CD14-positive monocyte (primary cell): ENCODE measurements at regions not wholly inside any gene's neighbourhood (a gene's known extent, or its start where the extent isn't known, plus 50 kb on each side); places are given as distances from the start of the nearest gene placed in this dataset.

ENCODE experiments used
- DNase-seq, 3 donors: peaks; one replicate each; pipeline ENCODE4 v3.0.0-alpha.2; 2011 to 2022
- H2AFZ ChIP-seq: 2 replicates; pipeline ENCODE4 v1.6.0; 2012; ENCODE audit warnings: mild to moderate bottlenecking, low read depth, low read length, inconsistent platforms; ENCODE audit not compliant: insufficient read depth, poor library complexity, severe bottlenecking
- H3K27ac ChIP-seq, 2 donors: 1 replicate in 1 of 2; 2 replicates in 1 of 2; pipeline ENCODE4 v1.5.1; 2012 to 2013; ENCODE audit warnings: low read length in 2 of 2, control low read depth in 1 of 2, inconsistent platforms in 1 of 2, low read depth in 1 of 2, mild to moderate bottlenecking in 1 of 2
- H3K27me3 ChIP-seq, 2 donors: one replicate each; pipeline versions ENCODE4 v1.6.0 to v1.6.1; 2011 to 2013; ENCODE audit warnings: low read length in 2 of 2; ENCODE audit not compliant: control insufficient read depth in 2 of 2, insufficient read depth in 2 of 2
- H3K36me3 ChIP-seq, 2 donors: replicated peaks in 1 of 2; 1 replicate in 1 of 2; 2 replicates in 1 of 2; pipeline versions ENCODE4 v1.5.1 to v1.6.1; 2012 to 2013; ENCODE audit warnings: low read length in 2 of 2, control low read depth in 1 of 2, inconsistent platforms in 1 of 2, mild to moderate bottlenecking in 1 of 2; ENCODE audit not compliant: insufficient read depth in 2 of 2, control insufficient read depth in 1 of 2
- H3K4me1 ChIP-seq, 2 donors: 1 replicate in 1 of 2; 2 replicates in 1 of 2; pipeline versions ENCODE4 v1.5.1 to v1.6.1; 2012 to 2013; ENCODE audit warnings: low read length in 2 of 2, control low read depth in 1 of 2, inconsistent platforms in 1 of 2, mild to moderate bottlenecking in 1 of 2, moderate library complexity in 1 of 2; ENCODE audit not compliant: insufficient read depth in 2 of 2, control insufficient read depth in 1 of 2
- H3K4me2 ChIP-seq: replicated peaks from 2 replicates; pipeline ENCODE3; 2012; ENCODE audit warnings: low read length, moderate library complexity, mild to moderate bottlenecking; ENCODE audit not compliant: poor library complexity, severe bottlenecking; ENCODE audit errors: extremely low read depth
- H3K4me3 ChIP-seq, 3 experiments: fragments of 200-600 bp in 1 of 3; sonication (generic) in 1 of 3; replicated peaks in 1 of 3; 1 replicate in 2 of 3; 2 replicates in 1 of 3; pipeline ENCODE4 v1.5.1; 2011 to 2013; ENCODE audit warnings: low read length in 3 of 3, mild to moderate bottlenecking in 3 of 3, control low read depth in 2 of 3, low read depth in 2 of 3, inconsistent platforms in 1 of 3, moderate library complexity in 1 of 3
- H3K79me2 ChIP-seq: 2 replicates; pipeline ENCODE4 v1.6.0; 2012; ENCODE audit warnings: mild to moderate bottlenecking, control low read depth, inconsistent platforms, low read length, moderate library complexity; ENCODE audit not compliant: insufficient read depth
- H3K9ac ChIP-seq: 2 replicates; pipeline ENCODE4 v1.6.0; 2017; ENCODE audit warnings: low read length, mild to moderate bottlenecking; ENCODE audit not compliant: insufficient read depth, poor library complexity, severe bottlenecking
- H3K9me3 ChIP-seq, 2 donors: replicated peaks in 1 of 2; 1 replicate in 1 of 2; 2 replicates in 1 of 2; pipeline versions ENCODE4 v1.5.1 to v1.6.1; 2012 to 2013; ENCODE audit warnings: low read length in 2 of 2, control low read depth in 1 of 2; ENCODE audit not compliant: control insufficient read depth in 1 of 2, insufficient read depth in 1 of 2
- H4K20me1 ChIP-seq: 2 replicates; pipeline ENCODE4 v1.6.0; 2012; ENCODE audit warnings: mild to moderate bottlenecking, low read length, control low read depth, moderate library complexity; ENCODE audit not compliant: insufficient read depth
- H3K27ac Mint-ChIP-seq, 7 donors: one replicate each; pipeline ENCODE4 v1.8.0; 2020; ENCODE audit warnings: mild to moderate bottlenecking in 7 of 7, mixed read lengths in 7 of 7, moderate library complexity in 6 of 7, inconsistent platforms in 2 of 7
- H3K27me3 Mint-ChIP-seq, 3 donors: one replicate each; pipeline ENCODE4 v1.8.0; 2021 to 2022; ENCODE audit warnings: low read depth in 3 of 3, mild to moderate bottlenecking in 3 of 3, mixed read lengths in 3 of 3, moderate library complexity in 3 of 3, inconsistent platforms in 1 of 3
- H3K36me3 Mint-ChIP-seq, 2 donors: one replicate each; pipeline ENCODE4 v1.8.0; 2020; ENCODE audit warnings: mixed read lengths in 2 of 2, inconsistent platforms in 1 of 2, mild to moderate bottlenecking in 1 of 2
- H3K4me1 Mint-ChIP-seq: one replicate; pipeline ENCODE4 v1.8.0; 2020; ENCODE audit warnings: mild to moderate bottlenecking, mixed read lengths
- H3K4me3 Mint-ChIP-seq, 2 donors: one replicate each; pipeline ENCODE4 v1.8.0; 2020; ENCODE audit warnings: mild to moderate bottlenecking in 2 of 2, mixed read lengths in 2 of 2, moderate library complexity in 1 of 2
- H3K9me3 Mint-ChIP-seq, 7 donors: one replicate each; pipeline ENCODE4 v1.8.0; 2020 to 2022; ENCODE audit warnings: mixed read lengths in 7 of 7, mild to moderate bottlenecking in 6 of 7, moderate library complexity in 6 of 7, inconsistent platforms in 2 of 7
- WGBS: methylation state at CpG from one replicate; pipeline ENCODE4 v1.1.5; 2013; ENCODE audit warnings: missing lambda C conversion rate; ENCODE audit not compliant: insufficient coverage; 5-methylcytosine and 5-hydroxymethylcytosine counted together
- intact Hi-C, 2 donors: fragments of 100-400 bp; cut with micrococcal nuclease; formaldehyde crosslinking; loops; one replicate each; pipeline versions ENCODE4 v1.15.0 to v1.15.1; 2023
- TF ChIP-seq, protein P1 (sequence below): fragments of 200-600 bp; IDR thresholded peaks from one replicate; pipeline ENCODE4 v1.8.0; 2022; ENCODE audit warnings: antibody characterized with exemption, mild to moderate bottlenecking

DNA sequence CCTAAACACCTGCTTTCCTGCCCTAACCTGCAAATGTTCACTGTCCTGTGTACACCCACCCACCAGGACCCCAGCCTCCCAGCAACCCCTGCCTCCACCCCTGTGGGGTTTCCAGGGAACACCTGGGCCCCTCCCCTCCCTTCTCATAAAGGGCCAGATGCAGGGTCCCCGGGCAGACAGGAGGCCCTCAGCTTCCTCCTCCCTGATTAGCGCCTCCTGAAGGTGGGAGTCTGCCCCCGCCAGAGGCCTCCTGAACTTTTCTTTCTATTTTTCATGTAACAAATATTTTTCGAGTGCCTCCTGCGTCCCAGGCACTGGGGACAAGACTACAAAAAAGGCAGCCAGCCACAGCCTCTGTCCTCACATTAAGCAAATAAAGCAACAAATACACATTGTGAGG lies 135.4 kb upstream of the LINGO1 start:
- Mint-ChIP-seq H3K36me3 (no peaks in the 10 kb centered on the region), H3K4me3 (peak overlapping the region in 1 of 2 donors; percentile 46), H3K4me1 (no peaks in the 10 kb centered on the region), H3K27me3 (peaks cover 14 to 39% (median 14%) of the 10 kb centered on the region in 3 donors), H3K9me3 (no peaks in the 10 kb centered on the region), H3K27ac (no peak overlapping the region)
- Histone ChIP-seq H3K79me2 (no peaks in the 10 kb centered on the region), H4K20me1 (no peaks in the 10 kb centered on the region), H3K36me3 (no peaks in the 10 kb centered on the region), H3K4me3 (no peak overlapping the region), H3K4me2 (no peak overlapping the region), H3K9me3 (no peaks in the 10 kb centered on the region), H3K27ac (no peak overlapping the region), H3K4me1 (no peaks in the 10 kb centered on the region), H3K27me3 (no peaks in the 10 kb centered on the region), H2AFZ (no peak overlapping the region), H3K9ac (no peak overlapping the region)
- WGBS: no CpG with 5 or more reads among the region's 5 CpGs
- intact Hi-C loops: no loop called here
- TF ChIP-seq, protein P1, sequence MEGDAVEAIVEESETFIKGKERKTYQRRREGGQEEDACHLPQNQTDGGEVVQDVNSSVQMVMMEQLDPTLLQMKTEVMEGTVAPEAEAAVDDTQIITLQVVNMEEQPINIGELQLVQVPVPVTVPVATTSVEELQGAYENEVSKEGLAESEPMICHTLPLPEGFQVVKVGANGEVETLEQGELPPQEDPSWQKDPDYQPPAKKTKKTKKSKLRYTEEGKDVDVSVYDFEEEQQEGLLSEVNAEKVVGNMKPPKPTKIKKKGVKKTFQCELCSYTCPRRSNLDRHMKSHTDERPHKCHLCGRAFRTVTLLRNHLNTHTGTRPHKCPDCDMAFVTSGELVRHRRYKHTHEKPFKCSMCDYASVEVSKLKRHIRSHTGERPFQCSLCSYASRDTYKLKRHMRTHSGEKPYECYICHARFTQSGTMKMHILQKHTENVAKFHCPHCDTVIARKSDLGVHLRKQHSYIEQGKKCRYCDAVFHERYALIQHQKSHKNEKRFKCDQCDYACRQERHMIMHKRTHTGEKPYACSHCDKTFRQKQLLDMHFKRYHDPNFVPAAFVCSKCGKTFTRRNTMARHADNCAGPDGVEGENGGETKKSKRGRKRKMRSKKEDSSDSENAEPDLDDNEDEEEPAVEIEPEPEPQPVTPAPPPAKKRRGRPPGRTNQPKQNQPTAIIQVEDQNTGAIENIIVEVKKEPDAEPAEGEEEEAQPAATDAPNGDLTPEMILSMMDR: no peak
- no peak for DNase-seq

DNA sequence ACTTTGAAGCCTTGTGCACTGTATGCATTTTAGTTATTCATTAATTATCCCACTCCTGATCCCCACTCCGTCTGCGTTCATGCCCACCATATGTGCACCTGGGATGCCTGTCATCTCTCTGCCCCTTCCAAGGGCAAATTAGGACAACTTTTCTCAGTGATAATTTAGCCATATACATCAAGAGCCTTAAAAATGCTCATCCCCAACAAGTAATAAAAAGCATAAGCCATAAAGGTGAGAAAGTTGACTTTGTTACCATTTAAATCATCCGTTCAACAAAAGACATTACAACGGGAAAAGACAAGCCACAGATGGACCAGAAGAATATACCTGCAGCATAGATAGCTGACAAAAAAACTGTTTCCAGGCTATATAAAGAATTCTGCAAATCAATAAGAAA lies 131.4 kb upstream of the LINGO1 start:
- H3K9me3 Mint-ChIP-seq: no peaks in the 10 kb centered on the region
- no peaks in the 10 kb centered on the region for H3K4me1 Mint-ChIP-seq
- no peak for DNase-seq
- intact Hi-C loops: no loop called here
- Histone ChIP-seq H4K20me1 (no peaks in the 10 kb centered on the region), H3K9ac (no peak overlapping the region), H2AFZ (no peak overlapping the region), H3K4me2 (no peak overlapping the region), H3K4me1 (no peaks in the 10 kb centered on the region), H3K36me3 (no peaks in the 10 kb centered on the region), H3K79me2 (no peaks in the 10 kb centered on the region), H3K4me3 (no peak overlapping the region), H3K27ac (no peak overlapping the region), H3K27me3 (no peaks in the 10 kb centered on the region), H3K9me3 (no peaks in the 10 kb centered on the region)
- H3K4me3 Mint-ChIP-seq: no peak overlapping the region
- TF ChIP-seq, protein P1: no peak
- WGBS: 90% methylated on average over 2 of the region's 4 CpGs
- H3K27me3 Mint-ChIP-seq: peaks cover 14 to 38% (median 14%) of the 10 kb centered on the region in 3 donors
- H3K27ac Mint-ChIP-seq: no peak overlapping the region
- no peaks in the 10 kb centered on the region for H3K36me3 Mint-ChIP-seq
